K562 (cell line): ENCODE measurements at regions not wholly inside any gene's neighbourhood (a gene's known extent, or its start where the extent isn't known, plus 50 kb on each side); places are given as distances from the start of the nearest gene placed in this dataset.
"Not testable (repeated sequence)": the region's sequence is repeated elsewhere in the genome, so short reads cannot be mapped to it uniquely, and the experiment has no call there.

Experiments used
- BCLAF1 ChIP-seq, 2 experiments: fragments of 450-650 bp in 1 of 2; IDR thresholded peaks; 2 replicates each; pipeline ENCODE4 v1.6.1; 2011 to 2017; ENCODE audit warnings: low read depth in 2 of 2, antibody characterized with exemption in 1 of 2, borderline replicate concordance in 1 of 2, low read length in 1 of 2, mild to moderate bottlenecking in 1 of 2, mixed read lengths in 1 of 2; ENCODE audit not compliant: control insufficient read depth in 1 of 2
- CTCF ChIP-seq, 3 experiments: IDR thresholded peaks in 2 of 3; conservative IDR thresholded peaks in 1 of 3; 2 replicates each; pipeline ENCODE4 v1.5.1; 2011 to 2012; ENCODE audit warnings: low read length in 3 of 3, mild to moderate bottlenecking in 3 of 3, control low read depth in 2 of 3, improper control_type of control experiment in 1 of 3, inconsistent platforms in 1 of 3, low read depth in 1 of 3, mixed read lengths in 1 of 3, moderate library complexity in 1 of 3; ENCODE audit not compliant: insufficient read depth in 2 of 3
- EP300 ChIP-seq: IDR thresholded peaks from 2 replicates; pipeline ENCODE4 v1.6.1; 2012; ENCODE audit warnings: low read length, improper control_type of control experiment
- EZH2 ChIP-seq: IDR thresholded peaks from 2 replicates; pipeline ENCODE4 v1.6.1; 2012; ENCODE audit warnings: low read depth, mild to moderate bottlenecking, inconsistent platforms, low read length, borderline replicate concordance
- POLR2AphosphoS5 ChIP-seq: IDR thresholded peaks from 2 replicates; pipeline ENCODE4 v1.6.1; 2011; ENCODE audit warnings: mild to moderate bottlenecking, low read depth, low read length, moderate library complexity; ENCODE audit not compliant: control insufficient read depth, insufficient read depth

- TF ChIP-seq CTCF (IDR thresholded peaks at IDR 0.05 in 2 of 3, conservative IDR thresholded peaks at IDR 0.05 in 1 of 3; ENCODE audit: insufficient read depth in 2 of 3, low read depth in 1 of 3, low read length in 3 of 3); POLR2AphosphoS5; EP300; BCLAF1 (IDR thresholded peaks at IDR 0.05; ENCODE audit: borderline replicate concordance in 1 of 2, control insufficient read depth in 1 of 2, low read depth in 2 of 2, low read length in 1 of 2); EZH2: not testable (repeated sequence)
Measured at GRCh38 chr9:39632071-39632470, 276.6 kb downstream of the SPATA31A1 start.
